Gastrocnemius medialis (tissue), 4 donors: ENCODE measurements at regions not wholly inside any gene's neighbourhood (a gene's known extent, or its start where the extent isn't known, plus 50 kb on each side); places are given as distances from the start of the nearest gene placed in this dataset.

Experiments used
- ATAC-seq, 2 donors: fragments of 150-250 bp; one replicate each; pipeline ENCODE4 v1.9.1; 2016
- DNase-seq, 2 donors: peaks; one replicate each; pipeline ENCODE4 v3.0.0-alpha.2; 2019
- H3K27ac ChIP-seq, 4 donors: fragments of 200-600 bp; sonication (generic); 1 replicate in 1 of 4; 2 replicates in 3 of 4; pipeline ENCODE4 v1.5.1; 2016 to 2018; ENCODE audit warnings: mild to moderate bottlenecking in 2 of 4, moderate library complexity in 1 of 4
- H3K27me3 ChIP-seq, 3 donors: fragments of 200-600 bp; sonication (generic) in 2 of 3; 1 replicate in 1 of 3; 2 replicates in 2 of 3; pipeline versions ENCODE4 v1.5.1 to v1.6.0; 2016 to 2019; ENCODE audit warnings: mild to moderate bottlenecking in 1 of 3, moderate library complexity in 1 of 3
- H3K36me3 ChIP-seq, 2 donors: fragments of 200-600 bp; sonication (generic) in 1 of 2; one replicate each; pipeline ENCODE4 v1.5.1; 2017 to 2018
- H3K4me1 ChIP-seq, 2 donors: fragments of 200-600 bp; sonication (generic) in 1 of 2; one replicate each; pipeline ENCODE4 v1.5.1; 2016 to 2017; ENCODE audit warnings: mild to moderate bottlenecking in 2 of 2
- H3K4me3 ChIP-seq, 4 donors: fragments of 200-600 bp; sonication (generic) in 3 of 4; 1 replicate in 1 of 4; 2 replicates in 3 of 4; pipeline ENCODE4 v1.5.1; 2016 to 2019; ENCODE audit warnings: mild to moderate bottlenecking in 2 of 4
- H3K9me3 ChIP-seq, 3 donors: fragments of 200-600 bp; sonication (generic) in 2 of 3; 1 replicate in 1 of 3; 2 replicates in 2 of 3; pipeline ENCODE4 v1.5.1; 2016 to 2019
- POLR2A ChIP-seq, 2 donors: fragments of 450-650 bp; IDR thresholded peaks; one replicate each; pipeline ENCODE4 v1.6.1; 2017; ENCODE audit warnings: antibody characterized with exemption in 2 of 2, mild to moderate bottlenecking in 2 of 2, moderate library complexity in 2 of 2
- in situ Hi-C, 4 donors: fragments of 200-750 bp; cut with MboI; loops; one replicate each; pipeline versions ENCODE4 v1.15.0 to v1.8.0; 2017; ENCODE audit warnings: low sequenced_read_pairs in 4 of 4
- intact Hi-C: fragments of 100-400 bp; cut with DNase I; formaldehyde crosslinking; loops from one replicate; pipeline ENCODE4 v1.15.1; 2023; ENCODE audit warnings: low total_unique reads
- TF ChIP-seq, protein P1 (sequence below), 5 experiments: fragments of 450-650 bp in 3 of 5; fragments of 200-600 bp in 2 of 5; sonication (generic) in 2 of 5; IDR thresholded peaks in 4 of 5; conservative IDR thresholded peaks in 1 of 5; 1 replicate in 4 of 5; 2 replicates in 1 of 5; pipeline ENCODE4 v1.5.1; 2016 to 2019; ENCODE audit warnings: antibody characterized with exemption in 5 of 5, mild to moderate bottlenecking in 3 of 5, moderate library complexity in 3 of 5

DNA sequence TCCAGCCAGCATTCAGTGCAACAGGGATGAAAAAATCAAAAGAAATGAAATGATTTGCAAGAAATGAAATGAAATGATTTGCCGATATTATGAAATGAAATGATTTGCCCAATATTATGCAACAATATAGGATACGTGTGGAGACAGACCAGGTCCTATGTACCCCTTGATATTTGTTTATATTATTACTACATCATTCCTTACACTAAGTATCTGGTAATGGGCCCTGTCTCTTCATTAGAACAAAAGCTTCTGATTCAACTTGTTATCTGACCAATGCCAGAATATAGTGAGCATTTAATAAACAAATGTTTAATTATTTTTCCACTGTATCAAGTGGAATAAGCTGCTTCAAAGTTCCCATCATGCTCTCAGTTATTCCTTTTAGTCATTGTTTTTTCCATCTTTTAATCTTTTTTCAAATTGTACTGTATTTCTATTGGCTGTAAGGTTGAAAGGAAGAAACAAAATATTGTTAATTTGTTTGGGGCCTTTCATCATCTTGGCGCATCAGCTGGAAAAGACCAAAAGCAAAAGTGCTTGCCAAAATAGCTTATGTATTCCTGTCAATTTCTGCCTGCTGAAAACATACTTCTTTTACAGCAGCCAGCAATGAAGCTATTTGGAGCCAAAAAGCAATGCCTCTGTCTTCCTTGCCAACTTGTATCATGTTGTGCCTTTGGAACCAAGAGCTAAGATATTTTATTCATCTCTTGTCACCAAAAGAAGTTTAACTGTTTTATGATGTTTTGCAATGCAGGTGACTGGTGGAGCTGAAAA is 2314.9 kb downstream of the LRRC4C start:
- H3K27ac ChIP-seq = no peak overlapping the region
- no peaks in the 10 kb centered on the region for H3K9me3 ChIP-seq
- H3K36me3 ChIP-seq = no peaks in the 10 kb centered on the region
- no peak for DNase-seq
- no peak for ATAC-seq
- H3K4me1 ChIP-seq = no peaks in the 10 kb centered on the region
- intact Hi-C loops (no loop called here), in situ Hi-C loops (no loop called here)
- no peak overlapping the region for H3K4me3 ChIP-seq
- no peak for TF ChIP-seq POLR2A (IDR thresholded peaks at IDR 0.05)
- TF ChIP-seq, protein P1, sequence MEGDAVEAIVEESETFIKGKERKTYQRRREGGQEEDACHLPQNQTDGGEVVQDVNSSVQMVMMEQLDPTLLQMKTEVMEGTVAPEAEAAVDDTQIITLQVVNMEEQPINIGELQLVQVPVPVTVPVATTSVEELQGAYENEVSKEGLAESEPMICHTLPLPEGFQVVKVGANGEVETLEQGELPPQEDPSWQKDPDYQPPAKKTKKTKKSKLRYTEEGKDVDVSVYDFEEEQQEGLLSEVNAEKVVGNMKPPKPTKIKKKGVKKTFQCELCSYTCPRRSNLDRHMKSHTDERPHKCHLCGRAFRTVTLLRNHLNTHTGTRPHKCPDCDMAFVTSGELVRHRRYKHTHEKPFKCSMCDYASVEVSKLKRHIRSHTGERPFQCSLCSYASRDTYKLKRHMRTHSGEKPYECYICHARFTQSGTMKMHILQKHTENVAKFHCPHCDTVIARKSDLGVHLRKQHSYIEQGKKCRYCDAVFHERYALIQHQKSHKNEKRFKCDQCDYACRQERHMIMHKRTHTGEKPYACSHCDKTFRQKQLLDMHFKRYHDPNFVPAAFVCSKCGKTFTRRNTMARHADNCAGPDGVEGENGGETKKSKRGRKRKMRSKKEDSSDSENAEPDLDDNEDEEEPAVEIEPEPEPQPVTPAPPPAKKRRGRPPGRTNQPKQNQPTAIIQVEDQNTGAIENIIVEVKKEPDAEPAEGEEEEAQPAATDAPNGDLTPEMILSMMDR (IDR thresholded peaks at IDR 0.05 in 4 of 5, conservative IDR thresholded peaks at IDR 0.05 in 1 of 5) = no peak
- H3K27me3 ChIP-seq = no peaks in the 10 kb centered on the region

DNA sequence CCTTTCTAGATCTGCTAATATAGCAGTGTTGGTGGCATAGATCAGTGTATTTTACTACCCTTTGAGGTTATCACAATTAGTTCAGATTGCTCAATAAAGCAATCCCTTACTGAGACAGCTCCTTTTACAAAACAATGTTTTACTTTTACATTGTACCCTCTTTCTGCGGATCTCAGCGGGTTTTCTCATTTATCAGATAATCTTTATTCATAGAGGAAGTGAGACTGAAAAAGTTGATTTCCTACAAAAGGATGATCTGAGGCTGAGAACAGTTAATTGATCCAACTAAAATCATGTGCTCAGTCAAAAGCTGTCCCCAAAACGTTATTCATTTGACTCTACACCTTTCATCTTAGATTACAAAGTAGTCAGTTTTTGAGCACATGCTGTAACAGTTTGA is 2319.9 kb downstream of the LRRC4C start:
- Histone ChIP-seq H3K4me3 (no peak overlapping the region), H3K27me3 (no peaks in the 10 kb centered on the region), H3K9me3 (no peaks in the 10 kb centered on the region), H3K4me1 (no peaks in the 10 kb centered on the region), H3K36me3 (no peaks in the 10 kb centered on the region), H3K27ac (no peak overlapping the region)
- DNase-seq (no peak), ATAC-seq (no peak)
- no peak for TF ChIP-seq POLR2A (IDR thresholded peaks at IDR 0.05)
- TF ChIP-seq, protein P1 (IDR thresholded peaks at IDR 0.05 in 4 of 5, conservative IDR thresholded peaks at IDR 0.05 in 1 of 5) = no peak
- intact Hi-C loops (no loop called here), in situ Hi-C loops (no loop called here)

DNA sequence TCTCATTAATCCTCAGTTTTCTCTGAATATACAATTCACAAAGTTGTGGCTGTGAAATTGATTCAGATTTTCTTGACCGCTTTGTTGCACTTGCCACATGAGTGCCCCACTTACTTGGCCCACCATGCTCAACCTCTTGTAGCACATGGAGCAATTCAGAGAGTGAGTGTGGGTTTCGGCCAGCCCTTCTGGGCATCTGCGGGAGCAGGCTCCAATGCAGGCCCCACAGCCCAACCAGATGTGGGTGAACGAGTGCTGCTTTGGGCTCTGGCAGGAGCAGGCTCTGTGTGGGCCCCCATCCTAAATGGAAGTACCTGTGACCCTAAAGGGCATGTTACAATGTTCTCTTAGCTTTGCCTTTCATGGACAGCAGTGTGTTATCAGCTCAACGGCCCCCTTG is 2338.6 kb downstream of the LRRC4C start:
- no peaks in the 10 kb centered on the region for H3K36me3 ChIP-seq
- ATAC-seq (no peak), DNase-seq (no peak)
- no peaks in the 10 kb centered on the region for H3K4me1 ChIP-seq
- no peak for TF ChIP-seq POLR2A (IDR thresholded peaks at IDR 0.05)
- TF ChIP-seq, protein P1 (IDR thresholded peaks at IDR 0.05 in 4 of 5, conservative IDR thresholded peaks at IDR 0.05 in 1 of 5) = no peak
- intact Hi-C loops = no loop called here
- no peaks in the 10 kb centered on the region for H3K9me3 ChIP-seq
- no peak overlapping the region for H3K4me3 ChIP-seq
- in situ Hi-C loops = no loop called here
- no peak overlapping the region for H3K27ac ChIP-seq
- no peaks in the 10 kb centered on the region for H3K27me3 ChIP-seq

DNA sequence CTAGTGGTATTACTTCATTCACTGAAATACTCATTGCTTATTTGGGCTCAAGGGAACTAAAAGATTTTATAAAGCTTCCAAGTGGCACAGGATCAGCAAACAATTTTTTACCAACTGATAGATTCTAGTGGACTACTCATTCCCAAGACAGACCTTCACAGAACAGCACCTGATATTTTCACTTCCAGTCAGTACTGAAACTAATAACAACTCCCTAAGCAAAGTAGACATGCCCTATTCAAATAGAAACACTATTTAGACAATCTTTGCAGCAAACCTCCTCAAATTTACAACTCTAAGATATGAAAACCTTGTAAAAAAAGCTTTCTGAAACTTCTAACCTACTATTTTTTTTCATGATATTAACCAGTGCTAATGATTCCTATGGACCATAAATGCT is 2345.8 kb downstream of the LRRC4C start:
- intact Hi-C loops (no loop called here), in situ Hi-C loops (no loop called here)
- DNase-seq (no peak), ATAC-seq (no peak)
- Histone ChIP-seq H3K4me3 (no peak overlapping the region), H3K36me3 (no peaks in the 10 kb centered on the region), H3K4me1 (no peaks in the 10 kb centered on the region), H3K27me3 (no peaks in the 10 kb centered on the region), H3K27ac (no peak overlapping the region), H3K9me3 (no peaks in the 10 kb centered on the region)
- TF ChIP-seq, protein P1 (IDR thresholded peaks at IDR 0.05 in 4 of 5, conservative IDR thresholded peaks at IDR 0.05 in 1 of 5) = no peak
- no peak for TF ChIP-seq POLR2A (IDR thresholded peaks at IDR 0.05)

DNA sequence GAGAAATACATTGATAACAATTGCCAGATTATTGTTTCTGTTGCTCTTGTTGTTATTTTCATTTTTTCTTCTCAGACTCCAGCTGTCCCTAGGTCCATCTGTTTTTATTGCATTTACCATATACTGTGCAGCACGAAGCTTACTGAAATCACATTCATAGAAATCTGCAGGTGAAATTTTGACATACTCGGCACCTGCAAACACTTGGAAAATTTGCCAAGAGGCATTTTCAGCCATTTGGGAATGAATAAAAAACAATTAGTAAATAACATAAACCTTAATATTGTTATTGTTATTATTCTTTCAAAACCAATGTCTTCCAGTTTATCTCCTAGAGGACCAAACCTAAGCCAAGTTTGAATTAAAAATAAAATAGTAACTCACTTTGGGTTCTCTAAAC is 2357.2 kb downstream of the LRRC4C start:
- H3K36me3 ChIP-seq = no peaks in the 10 kb centered on the region
- no peaks in the 10 kb centered on the region for H3K4me1 ChIP-seq
- in situ Hi-C loops (no loop called here), intact Hi-C loops (no loop called here)
- no peaks in the 10 kb centered on the region for H3K9me3 ChIP-seq
- no peak for TF ChIP-seq POLR2A (IDR thresholded peaks at IDR 0.05)
- TF ChIP-seq, protein P1 (IDR thresholded peaks at IDR 0.05 in 4 of 5, conservative IDR thresholded peaks at IDR 0.05 in 1 of 5) = no peak
- H3K27ac ChIP-seq = no peak overlapping the region
- no peaks in the 10 kb centered on the region for H3K27me3 ChIP-seq
- no peak for DNase-seq
- no peak for ATAC-seq
- no peak overlapping the region for H3K4me3 ChIP-seq
